HTR-8/SVneo (cell line): ENCODE measurements at regions not wholly inside any gene's neighbourhood (a gene's known extent, or its start where the extent isn't known, plus 50 kb on each side); places are given as distances from the start of the nearest gene placed in this dataset.

Experiments
- DNase-seq: peaks from one replicate; pipeline ENCODE4 v3.0.0; 2011; ENCODE audit warnings: low spot score, mixed read lengths; ENCODE audit not compliant: insufficient read length
- FAIRE-seq: peaks from 2 replicates; lab custom pipeline; 2011; peaks lifted over from hg19 to GRCh38; lab: Jason Lieb, UNC

DNA sequence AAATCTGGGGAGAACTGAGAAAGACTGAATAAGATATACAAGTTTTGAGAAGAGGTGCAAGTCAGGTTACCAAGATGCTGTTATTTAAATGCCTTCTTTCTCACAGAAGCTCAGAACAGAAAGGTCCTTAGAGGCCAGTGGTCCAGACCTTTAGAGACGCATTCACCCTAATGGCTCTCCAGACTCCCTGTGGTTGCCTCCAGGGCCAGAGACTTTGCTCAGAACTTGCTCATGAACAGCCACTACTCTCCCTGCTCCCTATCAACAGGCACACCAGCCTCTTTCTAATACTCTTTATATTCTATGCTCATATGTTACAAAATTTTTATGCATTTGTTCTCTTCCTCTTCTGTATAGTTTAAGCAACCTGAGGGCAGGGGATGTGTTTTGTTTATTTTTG, 349.0 kb upstream of the TNP1 start:
- FAIRE-seq (no peak), DNase-seq (no peak)

DNA sequence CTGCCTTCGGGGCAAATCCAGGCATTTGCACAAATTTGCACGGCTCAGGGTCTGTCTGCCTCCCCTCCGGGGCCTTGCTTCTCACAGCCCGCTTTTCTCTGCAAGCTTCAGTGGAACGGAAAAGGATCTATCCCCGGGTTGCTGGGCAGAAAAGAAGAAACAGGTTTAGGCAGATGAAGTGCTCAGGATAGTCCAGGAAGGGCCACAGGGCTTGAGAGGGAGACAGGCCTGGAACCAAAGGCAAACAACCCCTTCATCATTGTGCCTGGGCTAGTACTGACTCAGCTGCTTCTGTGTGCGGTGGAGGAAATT, 347.8 kb upstream of the TNP1 start:
- no peak for DNase-seq
- no peak for FAIRE-seq

DNA sequence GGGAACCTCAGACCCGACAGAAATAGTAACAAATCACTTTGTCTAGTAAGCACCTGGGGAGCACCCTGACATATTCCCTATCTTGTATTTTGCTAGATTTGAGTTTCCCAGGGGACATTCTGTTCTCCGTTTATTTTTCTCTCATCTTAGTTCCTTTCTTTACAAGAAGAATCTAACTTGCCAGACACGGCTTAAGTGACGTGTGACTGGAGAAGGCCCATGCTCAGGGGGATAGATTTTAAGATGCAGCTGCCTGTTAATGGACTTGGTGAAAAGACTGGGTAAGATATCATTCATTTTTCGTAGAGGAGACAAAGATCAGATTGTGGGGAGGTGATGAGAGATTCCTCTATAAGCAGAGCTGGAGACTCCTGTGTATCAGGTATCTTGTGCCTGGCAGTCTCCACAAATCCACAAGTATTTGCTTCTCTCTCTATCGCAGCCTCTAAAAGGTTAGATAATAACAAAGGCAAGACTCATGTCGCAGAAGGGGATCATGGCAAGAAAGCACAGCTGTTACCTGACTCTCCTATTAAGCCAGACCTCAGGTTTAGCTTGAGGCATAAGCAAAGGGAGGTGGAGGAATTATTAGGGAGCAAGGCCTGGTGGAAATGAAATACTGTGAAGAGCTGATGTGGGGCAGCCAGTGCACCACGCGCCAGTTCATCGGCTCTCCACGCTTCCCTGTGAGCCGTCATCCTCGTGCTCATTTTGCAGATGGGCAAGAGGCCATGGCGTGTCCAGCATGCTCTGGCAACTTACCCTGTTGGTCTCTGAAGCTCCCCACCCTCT, 347.2 kb upstream of the TNP1 start:
- DNase-seq: no peak
- FAIRE-seq: peak; percentile 9

DNA sequence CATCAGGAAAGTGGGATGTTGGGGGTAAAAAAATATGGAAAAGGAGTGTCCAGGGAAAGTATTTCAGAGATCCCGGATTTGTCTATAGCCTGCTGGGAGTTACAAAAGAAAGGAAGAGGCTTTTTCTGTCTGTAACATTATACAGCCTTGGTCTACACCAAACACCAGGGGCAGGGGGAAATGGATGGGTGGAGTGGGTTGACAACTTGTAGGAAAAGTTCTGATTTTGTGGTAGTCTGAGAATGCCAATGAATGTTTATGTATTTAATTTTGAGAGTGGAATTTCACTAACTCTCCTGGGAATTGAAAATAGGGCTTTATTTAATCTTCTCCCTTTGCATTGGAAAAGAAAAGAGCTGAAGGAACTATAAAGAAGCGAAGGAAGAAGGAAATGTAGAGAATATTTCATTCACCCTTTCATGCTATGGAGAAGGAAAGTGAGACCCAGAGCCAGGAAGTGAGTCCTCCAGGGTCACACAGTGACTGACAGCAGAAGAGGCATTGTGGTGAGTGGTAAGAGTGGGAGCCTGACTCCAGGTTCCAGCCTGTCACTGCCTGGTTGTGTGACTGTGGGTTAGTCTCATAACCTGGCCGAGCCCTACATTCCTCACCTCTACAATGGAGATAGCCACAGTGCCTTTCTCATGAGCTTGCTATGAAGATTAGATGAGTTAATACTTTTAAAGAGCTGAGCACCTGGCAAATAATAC, 346.3 kb upstream of the TNP1 start:
- DNase-seq: no peak
- no peak for FAIRE-seq

DNA sequence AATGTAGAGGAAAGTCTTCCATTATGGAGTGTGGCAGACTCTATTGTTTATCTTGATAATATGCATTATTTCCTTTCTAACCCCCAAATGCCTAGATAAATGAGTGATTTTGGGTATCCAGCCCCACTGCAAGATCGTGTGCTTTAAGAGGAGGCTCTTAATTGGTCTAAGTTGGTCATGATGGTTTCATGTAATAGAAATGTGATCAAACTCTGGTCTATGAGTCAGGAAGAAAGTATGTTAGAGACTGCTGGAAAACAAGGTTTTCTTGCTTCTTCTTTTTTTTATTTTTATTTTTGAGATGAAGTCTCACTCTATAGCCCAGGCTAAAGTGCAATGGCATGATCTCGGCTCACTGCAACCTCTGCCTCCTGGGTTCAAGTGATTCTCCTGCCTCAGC, 344.5 kb upstream of the TNP1 start:
- no peak for FAIRE-seq
- DNase-seq: peak; percentile 7

DNA sequence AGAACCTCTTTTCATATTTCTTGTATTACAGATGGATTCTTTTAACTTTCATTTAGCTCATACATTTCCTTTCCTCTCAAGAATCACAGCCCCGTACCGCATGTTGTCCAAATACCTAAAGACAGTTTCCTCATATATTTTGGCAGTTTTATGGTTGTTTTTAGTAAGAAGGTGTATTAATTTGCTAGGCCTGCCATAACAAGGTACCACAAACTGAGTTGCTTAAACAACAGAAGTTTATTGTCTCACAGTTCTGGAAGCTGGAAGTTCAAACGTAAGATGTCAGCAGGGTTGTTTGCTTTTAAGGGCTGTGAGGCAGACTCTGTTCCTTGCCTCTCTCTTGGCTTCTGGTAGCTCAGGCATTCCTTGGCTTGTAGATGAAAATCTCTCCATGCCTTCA, 343.2 kb upstream of the TNP1 start:
- DNase-seq: no peak
- no peak for FAIRE-seq

DNA sequence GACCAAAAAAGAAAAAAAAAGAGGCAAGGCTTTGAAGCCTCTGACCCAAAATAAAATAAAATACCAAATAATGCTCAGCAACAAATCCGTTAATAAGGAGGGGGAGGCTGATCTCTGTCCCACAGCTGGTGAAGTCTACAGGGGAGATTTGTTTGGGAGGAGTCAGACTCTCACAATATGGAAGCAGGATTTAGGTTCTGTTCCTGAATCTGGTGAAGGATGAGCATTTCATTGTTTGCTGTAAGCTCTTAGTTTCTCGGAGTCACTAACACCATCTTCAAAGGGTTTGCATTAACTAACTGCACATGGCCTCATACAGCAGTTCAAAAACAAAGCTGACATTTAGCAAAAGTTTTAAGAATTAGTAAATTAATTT, 339.4 kb upstream of the TNP1 start:
- DNase-seq (no peak), FAIRE-seq (no peak)

DNA sequence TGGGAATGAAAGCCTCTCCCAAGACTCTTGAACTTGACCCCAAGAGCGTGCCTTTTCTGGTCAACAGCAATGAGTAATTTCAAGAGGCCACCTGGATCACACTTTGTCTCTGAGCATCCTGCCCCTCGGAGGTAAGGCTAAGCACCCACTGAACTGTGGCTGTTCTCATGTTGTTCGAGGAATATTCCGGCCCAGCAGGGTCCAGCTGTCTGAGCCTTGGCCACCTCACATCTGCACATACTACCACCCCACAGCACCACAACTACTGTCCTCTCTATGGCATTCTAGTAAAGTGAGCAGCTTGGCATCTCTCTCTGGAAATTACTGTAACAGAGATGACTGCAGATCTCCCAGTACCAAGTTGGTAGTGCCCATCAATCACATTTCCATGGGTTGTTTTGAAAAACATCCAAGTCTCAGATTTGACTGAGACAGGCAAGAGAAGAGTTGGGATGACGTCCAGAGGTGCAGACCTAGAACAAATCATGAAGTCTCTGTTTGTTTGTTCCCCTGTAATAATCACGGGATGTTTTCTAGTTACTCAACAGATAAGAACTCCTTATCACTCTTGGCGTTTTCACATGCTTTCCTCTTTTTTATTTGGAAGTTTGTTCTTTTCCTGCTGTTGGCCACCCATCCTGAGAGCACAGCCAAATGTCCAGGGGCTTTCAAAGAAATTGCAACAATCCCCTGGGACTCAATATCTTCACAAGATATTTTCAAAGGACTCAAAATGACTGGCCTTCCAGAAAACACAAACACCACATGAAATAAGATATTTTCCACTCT, 336.0 kb upstream of the TNP1 start:
- no peak for DNase-seq
- FAIRE-seq: no peak

DNA sequence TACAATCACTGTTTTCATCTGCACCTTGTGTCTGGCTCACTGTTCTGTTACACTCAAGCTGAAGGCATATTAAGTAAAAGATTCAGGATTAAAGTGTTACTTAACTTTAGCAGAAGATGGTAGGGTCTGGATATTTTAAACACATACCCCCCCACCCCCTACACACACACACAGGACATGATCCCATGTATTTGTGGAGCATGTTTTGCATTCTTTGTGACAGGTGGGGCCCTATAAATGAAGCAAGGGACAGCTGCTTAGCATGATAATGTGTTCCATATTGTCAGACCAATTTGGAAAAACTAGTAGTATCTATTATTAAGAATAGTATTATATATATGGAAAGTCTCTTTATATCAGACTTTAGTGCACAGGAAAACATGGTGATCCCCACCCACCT, 335.2 kb upstream of the TNP1 start:
- FAIRE-seq: no peak
- no peak for DNase-seq

DNA sequence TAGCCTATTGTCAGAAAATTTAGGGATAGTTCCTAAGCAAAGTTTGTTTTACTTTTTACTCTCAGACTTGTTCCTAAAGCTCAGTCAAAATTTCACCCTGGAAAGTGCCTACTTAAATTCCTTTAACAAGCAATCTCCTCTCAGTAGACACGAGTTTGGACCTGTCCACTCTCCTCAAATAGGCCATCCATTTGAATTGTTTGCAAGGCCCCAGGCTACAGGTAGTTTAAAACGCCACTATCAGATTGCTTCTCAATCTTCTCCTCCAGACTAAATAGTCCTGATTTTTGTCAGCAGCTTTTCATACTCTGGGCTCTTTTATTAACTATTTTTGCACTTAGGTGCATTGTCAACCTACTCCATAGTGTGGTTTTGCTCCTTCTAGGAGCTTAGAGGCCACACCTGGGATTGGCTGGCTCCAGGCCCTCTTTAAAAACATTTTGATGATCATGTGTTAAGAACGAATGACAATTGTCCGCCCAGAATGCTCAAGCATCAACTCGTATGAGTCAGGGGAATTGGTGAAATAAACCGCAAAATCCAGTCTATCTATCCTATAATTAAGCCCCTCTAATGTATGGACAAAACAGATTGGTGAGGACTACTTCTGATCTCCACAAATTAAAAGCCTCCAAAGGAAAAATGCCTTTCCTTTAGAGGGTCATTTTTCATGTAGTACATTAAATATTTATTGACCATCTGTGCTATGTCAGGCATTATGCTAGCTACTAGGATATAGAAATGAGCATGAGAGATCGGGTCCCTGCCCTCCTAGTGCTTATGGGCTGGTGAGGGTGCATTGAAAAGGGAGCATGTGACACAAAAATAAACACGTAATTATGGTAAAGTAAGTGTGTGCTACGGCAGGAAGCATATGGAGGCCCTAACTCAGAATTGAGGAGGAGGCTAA, 333.8 kb upstream of the TNP1 start:
- DNase-seq (no peak), FAIRE-seq (no peak)

DNA sequence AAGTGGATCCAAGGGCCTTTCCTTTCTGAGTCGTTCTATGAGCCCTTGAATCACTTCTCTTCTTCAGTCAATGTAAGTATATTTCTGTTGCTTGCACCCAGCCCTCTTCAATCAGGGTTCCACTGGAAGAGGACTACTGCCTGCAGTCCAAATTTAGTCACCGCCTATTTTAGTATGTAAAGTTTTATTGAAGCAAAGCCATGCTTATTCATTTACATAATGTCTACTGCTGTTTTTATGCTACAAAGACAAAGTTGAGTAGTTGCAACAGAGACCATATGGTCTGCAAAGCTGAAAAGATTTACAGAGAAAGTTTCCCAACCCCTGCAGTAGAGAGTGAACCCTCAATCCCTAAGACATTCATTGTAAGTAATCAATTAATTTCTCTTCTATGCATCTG, 332.5 kb upstream of the TNP1 start:
- FAIRE-seq (no peak), DNase-seq (no peak)

DNA sequence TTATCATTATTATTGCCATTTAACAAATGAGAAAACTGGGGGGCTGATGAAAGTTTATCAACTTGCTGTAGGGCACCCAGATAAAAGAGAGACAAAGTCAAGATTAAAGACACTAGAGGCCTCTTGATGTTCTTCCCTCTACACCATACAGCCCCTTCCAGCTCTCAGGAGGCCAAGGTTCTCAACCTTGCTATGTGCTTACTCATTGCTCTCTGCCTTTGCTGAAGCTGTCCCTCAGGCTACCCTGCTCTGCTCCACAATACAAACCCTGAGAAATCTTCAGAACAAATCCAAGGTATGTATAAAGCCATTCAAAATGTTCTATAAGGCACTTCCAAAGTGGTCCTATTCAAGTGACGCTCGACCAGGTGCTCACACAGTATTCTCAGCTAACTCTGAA, 329.9 kb upstream of the TNP1 start:
- FAIRE-seq (no peak), DNase-seq (no peak)

DNA sequence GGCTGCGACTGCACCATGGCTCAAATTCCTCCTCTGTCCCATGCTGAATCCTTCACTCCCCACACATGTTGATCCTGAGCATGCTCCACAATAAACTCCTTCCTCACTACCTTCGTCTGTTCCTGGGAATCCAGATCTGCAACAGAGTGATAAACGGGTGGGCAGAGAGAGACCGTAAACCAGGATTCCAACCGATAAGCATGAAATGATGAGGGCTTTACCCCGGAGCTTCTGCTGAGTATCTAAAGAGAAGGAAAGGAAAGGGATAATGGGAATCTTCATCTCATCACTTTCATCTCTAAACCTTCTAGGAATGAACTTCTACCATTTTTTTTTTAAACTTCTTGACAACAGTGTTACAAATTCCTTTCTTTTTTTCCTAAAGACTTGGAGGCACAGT, 329.3 kb upstream of the TNP1 start:
- DNase-seq: no peak
- FAIRE-seq: no peak

DNA sequence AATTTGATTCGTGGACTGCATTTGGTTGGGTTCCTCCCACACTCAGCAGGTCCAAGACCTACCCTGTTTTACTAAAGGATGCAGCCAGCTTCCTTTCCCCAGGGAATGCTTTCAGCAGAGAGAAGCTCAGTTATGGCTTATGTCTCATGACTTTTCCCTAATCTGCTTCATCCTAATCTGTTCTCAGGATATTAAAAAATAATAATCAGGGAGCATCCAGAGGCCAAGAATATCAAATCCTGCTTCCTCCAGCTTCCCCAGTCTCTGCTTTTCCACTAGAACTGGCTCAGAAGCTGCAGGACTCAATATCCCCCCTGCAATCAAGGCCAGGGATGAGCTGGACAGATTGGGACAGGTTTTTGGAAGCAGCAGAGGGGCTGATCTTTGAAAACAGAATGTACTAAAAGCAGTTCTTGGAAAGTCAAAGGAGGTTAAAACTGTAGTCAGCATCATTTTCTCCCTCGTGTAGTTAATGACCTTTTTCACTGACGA, 326.9 kb upstream of the TNP1 start:
- DNase-seq (no peak), FAIRE-seq (no peak)

DNA sequence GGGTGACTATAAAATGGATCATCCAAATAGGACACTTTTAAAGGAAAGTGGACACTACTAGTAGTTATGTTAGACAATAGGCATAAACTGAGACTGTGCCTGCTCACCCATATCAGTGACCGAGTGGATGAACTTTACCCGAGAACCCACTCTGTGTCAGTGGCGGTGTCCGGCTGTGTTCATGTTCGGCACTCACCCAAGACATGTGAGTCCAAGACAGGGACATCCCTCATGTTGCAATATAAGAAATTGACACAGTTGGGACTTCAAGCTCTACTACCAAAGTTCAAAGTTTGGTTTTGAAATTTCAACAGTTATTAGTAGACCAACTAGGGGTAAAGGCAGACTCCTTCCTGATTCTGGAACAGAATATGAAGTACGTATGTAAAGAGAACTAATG, 326.3 kb upstream of the TNP1 start:
- no peak for FAIRE-seq
- no peak for DNase-seq

DNA sequence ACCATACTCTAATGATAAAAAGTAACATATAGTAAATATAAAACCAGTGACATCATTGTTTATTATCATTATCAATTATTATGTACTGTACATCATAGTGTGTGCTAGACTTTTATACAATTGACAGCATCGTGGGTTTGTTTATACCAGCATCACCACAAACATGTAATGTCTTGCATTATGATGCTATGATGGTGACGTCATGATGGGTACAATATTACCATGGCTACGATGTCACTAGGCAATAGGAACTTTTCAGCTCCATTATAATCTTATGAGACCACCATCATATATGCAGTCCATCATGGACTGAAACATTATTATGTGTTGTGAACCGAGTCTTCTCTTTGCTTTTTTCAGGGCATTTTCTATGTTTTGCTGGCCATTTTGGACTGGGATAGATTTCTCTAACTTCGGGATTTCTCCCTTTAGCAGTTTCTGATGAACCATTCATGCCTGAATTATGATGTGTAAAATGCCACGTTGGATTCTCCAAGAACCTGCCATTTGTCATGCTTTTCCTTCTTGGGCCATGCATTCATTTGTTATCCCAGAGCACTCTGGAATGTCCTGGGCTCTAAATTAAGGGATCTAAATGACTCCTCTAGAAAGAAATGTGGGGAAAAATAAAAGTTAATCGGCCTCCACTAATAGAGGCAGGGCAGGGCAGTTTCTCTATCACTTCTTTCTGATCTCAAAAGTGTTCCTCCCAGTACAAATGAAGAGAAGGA, 325.6 kb upstream of the TNP1 start:
- DNase-seq (no peak), FAIRE-seq (peak; percentile 81)

DNA sequence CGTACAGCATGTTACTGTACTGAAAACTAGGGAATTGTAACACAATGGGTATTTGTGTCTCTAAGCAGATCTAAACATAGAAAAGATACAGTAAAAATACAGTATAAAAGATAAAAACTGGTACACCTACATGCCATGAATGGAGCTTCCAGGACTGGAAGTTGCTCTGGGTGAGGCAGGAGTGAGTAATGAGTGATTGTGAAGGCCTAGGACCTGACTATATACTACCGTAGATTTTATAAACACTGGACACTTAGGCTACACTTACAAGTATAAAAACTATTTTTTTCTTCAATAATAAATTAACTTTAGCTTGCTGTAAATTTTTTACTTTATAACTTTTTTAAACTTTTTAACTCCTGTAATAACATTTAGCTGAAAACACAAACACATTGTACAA, 324.4 kb upstream of the TNP1 start:
- FAIRE-seq (no peak), DNase-seq (no peak)

DNA sequence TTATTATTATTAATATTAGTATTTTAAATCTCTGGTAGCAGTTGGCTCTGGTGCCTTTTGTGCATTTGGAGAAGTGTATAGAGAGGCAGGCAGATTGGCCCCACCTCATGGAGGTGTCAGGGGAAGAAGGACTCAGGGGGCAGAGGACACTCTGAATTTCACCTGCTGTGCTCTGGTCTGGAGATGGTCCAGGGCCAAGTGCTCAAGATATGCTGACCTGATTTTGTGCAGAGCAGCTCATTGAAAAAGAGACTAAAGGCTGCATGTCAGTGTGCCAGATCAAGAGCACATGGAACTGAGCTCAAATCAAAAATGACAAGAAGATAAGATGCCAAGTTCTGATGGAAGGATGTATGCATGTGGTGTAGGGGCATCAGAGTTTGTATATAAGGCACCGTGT, 323.6 kb upstream of the TNP1 start:
- FAIRE-seq (no peak), DNase-seq (no peak)

DNA sequence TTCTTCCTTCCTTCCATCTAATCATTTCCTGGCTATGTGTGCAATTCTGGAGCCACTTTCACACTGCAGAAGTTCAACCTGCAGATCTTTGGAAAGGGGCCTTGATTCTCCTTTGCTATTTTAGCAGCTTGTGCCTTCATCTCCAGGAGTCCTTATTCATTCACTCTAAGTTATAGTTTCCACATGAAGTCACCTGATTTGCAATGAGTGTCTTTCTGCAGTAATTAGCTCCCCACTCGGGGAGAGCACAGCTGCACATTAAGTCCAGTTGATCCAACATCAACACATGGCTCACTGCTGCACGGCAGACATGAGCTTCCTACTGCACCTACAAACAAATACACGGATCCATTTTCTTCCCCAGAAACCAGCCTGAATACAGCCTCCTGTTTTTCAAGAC, 323.1 kb upstream of the TNP1 start:
- no peak for FAIRE-seq
- DNase-seq: no peak

DNA sequence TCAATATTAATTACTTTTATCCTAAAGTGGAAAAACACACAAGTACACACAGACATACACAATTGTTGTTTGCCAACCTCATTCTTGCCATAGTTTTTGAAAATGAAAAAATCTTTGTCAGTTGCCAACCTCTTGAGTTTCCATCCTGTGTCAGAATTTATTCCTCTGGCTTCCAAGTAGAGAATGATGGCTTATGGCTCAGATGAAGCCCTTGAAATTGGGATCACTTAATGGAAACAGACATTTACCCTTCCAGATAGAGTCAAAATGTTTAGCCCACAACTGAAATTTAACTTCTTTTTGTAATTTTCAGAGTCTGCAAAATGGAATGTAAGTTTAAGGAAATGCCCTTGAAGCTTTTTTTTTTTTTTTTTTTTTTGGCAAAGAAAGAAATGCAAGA, 321.6 kb upstream of the TNP1 start:
- no peak for FAIRE-seq
- no peak for DNase-seq
